AG08395 (cell line): ENCODE measurements at regions not wholly inside any gene's neighbourhood (a gene's known extent, or its start where the extent isn't known, plus 50 kb on each side); places are given as distances from the start of the nearest gene placed in this dataset.

ENCODE experiments used
- DNase-seq: peaks from one replicate; pipeline ENCODE4 v3.0.0; 2012; ENCODE audit warnings: mixed read lengths, low spot score

DNA sequence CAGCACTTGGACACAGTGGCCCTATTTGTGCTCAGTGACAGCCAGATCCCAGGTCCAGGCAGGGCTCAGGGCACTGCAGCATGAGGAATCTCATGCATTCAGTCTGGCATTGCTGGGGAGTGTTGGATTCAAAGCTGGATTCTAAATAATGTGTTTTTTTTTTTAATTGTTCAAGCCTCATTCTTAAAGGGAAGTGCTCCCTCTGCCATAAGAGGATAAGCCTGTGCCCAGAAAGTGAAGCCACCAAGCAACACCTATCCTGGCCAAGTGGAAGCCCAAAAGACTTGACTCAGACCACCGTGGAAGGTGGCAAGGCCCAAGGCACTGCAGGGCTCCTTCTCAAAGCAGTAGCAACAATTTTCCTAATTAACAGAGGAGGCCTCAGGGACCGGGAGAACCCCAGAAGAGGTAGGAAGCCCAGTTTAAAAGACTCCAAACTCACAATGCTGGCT is 135.6 kb downstream of the ACTL7B start:
- DNase-seq, result no peak

GRCh38 chr9:108710424-108710823 is 145.4 kb downstream of the ACTL7B start:
- DNase-seq, result no peak

DNA sequence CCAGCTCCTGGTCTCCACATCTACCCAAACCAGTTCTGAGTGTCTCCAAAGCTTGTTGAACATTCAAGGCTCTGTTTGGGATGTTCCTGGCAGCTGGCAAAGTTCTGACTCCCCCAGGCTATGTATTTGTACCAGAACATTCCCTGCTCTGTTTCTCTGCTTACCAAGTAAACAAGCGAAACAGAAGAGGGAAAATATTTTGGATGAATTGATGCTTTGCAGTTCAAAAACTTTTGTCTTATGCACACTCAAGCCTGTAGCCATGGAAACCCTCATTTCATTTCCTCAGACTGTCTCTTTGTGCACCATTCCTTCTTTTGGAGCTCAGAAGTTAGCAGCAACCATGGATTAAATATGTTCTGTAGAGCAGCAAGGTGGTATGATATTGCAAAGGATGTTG is 145.8 kb downstream of the ACTL7B start:
- no peak for DNase-seq

DNA sequence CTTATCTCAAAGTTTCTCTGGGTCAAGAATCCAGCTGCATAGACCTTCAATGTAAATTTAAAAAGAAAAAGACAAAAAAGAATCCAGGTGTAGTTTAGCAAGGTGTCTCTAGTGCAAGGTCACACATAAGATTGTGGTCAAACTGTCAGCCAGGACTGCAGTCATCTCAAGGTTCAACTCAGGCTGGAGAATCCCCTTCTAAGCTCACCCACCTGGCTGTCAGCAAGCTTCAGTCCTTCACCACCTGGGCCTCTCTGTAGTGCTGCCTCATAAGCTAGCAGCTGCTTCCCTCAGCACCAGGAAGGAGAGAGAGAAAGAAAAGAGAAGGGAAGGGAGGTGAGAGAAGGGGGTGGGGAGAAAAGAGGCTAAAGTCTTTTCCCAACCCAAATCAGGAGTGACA is 146.7 kb downstream of the ACTL7B start:
- no peak for DNase-seq

DNA sequence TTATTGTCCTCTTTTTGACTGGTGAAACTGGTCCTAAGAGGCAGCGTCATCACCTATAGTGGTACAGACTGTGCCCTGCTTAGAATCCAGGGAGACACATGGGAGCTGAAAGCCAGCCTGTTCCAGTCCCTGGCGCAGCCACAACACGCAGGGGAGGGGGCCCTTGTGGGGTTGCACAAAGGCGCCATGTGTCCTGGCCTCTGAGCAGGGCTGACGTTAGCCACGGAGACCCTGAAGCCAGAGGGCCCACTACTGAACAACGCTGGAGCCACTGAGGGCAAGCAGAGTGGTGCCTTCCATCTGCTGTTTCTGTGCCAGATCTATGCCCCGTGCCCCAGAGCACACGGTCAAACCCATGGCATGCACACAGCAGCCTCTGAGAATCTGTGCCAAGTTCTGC is 147.3 kb downstream of the ACTL7B start:
- DNase-seq, result no peak

- DNase-seq, result no peak
These were observed 148.7 kb downstream of the ACTL7B start for GRCh38 chr9:108707120-108707519.

- peak; percentile 72 for DNase-seq
These were observed 151.5 kb downstream of the ACTL7B start for GRCh38 chr9:108704156-108704852.

DNA sequence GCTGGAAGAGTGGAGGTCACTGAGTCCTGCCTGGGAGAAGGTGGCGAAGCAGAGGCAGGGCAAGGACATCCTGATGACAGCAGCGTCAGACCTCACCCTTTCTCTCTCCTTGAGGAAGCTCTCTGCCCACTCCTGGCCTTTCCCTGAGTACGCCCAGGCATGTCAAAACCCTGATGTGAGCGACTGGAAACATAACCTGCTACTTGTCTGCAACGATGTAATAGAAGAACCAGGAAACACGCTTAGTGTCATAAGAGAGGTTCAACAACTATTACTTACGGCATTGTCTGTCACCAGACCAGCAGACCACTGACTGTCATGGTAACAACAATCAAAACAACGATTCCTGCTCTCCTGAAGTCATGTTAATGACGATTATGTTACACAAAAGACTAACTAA is 152.4 kb downstream of the ACTL7B start:
- DNase-seq, result no peak

GRCh38 chr9:108702681-108703080 is 153.1 kb downstream of the ACTL7B start:
- DNase-seq, result no peak

GRCh38 chr9:108698801-108699200 is 157.0 kb downstream of the ACTL7B start:
- DNase-seq, result no peak

GRCh38 chr9:108698231-108698630 is 157.6 kb downstream of the ACTL7B start:
- no peak for DNase-seq

DNA sequence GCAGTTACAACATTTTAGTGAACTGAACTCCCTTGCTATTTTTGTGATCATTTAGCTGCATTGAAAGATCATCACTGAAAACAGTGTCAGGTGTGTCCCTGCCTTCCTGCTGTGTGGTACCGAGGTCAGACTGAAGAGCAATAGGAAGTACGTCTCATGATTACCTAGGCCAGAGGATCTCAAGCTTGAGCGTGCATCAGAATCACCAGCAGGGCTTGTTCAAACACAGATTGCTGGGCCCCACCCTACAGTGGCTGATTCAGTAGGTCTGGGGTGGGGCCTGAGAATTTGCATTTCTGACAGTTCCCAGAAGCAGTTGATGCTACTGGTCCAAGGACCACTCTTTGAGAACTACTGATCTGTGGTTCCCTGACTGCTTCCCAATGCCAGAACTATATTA is 159.6 kb downstream of the ACTL7B start:
- no peak for DNase-seq

- no peak for DNase-seq
These were observed 161.6 kb downstream of the ACTL7B start for GRCh38 chr9:108694170-108694569.

- DNase-seq, result no peak
These were observed 164.2 kb downstream of the ACTL7B start for GRCh38 chr9:108691614-108692013.

GRCh38 chr9:108688676-108689075 is 167.1 kb downstream of the ACTL7B start:
- no peak for DNase-seq

GRCh38 chr9:108688051-108688450 is 167.7 kb downstream of the ACTL7B start:
- no peak for DNase-seq

DNA sequence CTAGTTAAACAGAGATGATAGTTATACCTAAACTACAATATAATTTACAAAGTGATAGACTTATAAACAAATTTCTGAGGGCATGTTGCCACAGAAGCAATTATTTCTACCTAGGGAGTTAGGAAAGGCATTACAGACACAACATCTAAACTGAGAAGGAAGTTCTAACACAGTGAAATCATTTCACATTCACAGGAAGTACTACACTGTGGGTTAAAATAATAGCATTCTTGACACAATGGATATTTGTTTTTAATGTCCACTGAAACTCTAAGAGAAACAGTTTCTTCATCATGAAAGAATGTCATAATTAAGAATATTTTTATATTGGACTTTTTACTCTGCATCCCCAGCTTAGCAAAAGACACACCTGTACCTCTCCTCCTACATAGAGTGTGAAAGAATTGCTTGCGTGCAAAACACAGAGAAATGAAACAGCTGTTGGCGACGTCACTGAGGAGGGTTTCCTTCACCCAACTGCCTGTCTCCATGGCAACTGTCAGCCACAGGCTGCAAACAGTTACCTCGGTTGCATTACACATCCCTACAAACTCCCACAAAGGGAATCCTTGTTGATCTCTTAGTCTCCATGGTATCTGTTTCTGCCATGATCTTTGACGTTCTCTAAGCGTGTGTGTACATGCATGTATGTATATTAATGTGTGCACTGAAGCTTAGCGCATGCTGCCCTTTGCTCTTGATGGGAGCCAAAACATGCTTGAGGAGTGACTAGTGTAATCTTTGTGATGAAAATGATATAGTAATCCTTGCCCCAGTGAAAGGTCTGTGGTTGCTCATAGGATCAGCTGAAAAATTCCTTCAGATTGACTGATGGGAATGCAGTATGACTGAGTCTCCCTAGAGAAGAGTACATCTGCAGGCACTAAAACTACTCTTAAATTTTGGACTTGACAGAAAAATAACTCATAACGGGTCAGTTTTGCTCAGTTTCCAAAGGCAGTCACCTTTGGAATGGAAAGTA is 168.5 kb downstream of the ACTL7B start:
- peak; percentile 51 for DNase-seq

DNA sequence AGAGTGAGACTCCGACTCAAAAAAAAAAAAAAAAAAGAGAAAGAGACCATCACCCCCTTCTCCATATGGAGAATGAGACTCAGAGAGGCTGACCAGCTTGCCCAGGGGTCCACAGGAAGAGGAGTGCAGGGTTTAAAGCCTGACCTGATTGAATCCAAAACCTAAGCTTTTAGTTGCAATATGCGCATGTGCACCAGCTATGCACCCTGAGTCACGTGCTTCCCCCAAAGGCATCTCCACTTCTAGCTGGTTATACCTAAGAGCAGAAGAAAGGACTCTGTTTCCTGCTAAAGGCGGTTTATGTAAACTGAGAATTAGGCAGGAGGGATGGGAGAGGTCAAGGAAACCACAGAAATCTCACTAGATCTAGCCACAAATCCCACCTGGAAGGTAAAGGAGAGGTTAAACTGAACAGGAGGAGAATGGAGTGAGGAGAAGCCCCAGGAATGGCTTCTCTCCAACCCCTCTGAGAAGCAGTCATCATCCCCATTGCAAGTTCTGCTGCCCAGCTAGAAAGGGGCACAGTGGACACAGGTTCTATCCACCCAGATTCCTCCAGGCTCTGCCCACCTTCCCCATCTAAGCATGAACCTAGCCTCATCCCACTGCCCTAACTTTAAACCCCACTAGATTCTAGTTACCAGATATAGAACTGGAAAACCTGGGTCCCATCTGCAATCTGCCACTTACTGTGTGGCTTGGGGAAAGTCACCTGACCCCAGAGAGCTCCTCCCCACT is 171.3 kb downstream of the ACTL7B start:
- DNase-seq, result no peak

GRCh38 chr9:108683245-108683644 is 172.5 kb downstream of the ACTL7B start:
- no peak for DNase-seq

DNA sequence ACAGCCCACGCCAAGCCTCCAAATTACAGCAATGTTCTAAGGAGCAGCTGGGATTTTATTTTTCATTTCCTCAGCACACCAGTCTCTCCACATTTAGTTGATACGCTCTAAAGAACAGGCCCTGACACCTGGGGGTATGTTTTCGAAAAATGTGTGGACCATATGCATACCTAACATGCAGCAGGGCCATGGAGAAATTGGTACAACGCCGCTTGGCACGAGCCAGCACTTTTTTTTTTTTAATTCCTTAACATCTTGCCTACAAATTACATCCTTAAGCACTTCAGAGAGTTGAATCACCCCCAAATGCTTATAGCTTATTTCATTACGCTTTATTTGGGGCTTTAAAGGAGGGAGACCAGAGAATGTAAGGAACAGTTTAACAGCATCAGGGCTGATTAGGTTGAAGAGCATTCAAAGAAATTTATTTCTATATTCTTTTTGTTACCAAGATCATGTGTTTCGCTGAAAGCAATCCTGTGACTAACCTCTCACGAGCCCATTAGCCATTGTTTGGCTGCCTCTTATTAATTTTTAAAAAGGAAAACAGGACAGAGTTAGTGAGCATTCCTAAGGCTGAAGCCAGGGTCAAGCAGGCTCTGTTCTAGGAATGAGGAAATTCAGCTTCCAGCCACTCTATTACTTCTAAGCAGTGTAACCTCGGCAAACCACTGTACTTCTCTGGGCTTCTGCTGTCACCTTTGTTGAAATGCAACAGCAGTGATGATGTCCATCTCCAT is 173.8 kb downstream of the ACTL7B start:
- no peak for DNase-seq

- no peak for DNase-seq
These were observed 174.8 kb downstream of the ACTL7B start for GRCh38 chr9:108680946-108681345.

DNA sequence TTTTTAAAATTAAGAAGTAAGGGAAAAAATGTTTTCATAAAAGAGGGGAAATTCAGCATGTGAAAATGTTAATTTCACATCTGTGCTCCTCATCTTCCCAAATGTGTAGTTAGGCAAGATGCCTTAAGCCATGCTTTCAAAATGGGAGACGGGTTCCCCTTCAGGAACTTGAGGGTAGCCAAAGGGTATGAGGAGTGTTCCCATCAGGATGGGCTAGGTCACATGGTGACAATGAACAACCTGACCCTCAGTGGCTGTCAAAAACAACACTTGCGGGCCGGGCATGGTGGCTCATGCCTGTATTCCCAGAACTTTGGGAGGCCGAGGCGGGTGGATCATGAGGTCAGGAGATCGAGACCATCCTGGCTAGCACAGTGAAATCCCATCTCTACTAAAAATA is 178.0 kb downstream of the ACTL7B start:
- DNase-seq, result no peak
